ENCODE measurements at regions not wholly inside any gene's neighbourhood (a gene's known extent, or its start where the extent isn't known, plus 50 kb on each side); places are given as distances from the start of the nearest gene placed in this dataset.

DNA sequence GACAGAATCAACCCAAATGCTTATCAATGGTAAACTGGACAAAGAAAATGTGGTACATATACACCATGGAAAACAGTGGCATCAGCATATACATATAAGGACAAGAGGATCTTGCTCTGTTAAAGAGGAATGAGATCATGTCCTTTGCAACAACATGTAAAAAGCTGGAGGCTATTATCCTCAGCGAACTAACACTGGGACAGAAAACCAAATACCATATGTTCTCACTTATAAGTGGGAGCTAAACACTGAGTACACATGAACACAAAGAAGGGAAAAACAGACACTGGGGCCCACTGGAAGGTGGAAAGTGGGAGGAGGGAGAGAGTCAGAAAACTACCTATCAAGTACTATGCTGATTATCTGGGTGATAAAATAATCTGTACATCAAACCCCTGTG, 447.3 kb upstream of the MAF start:
- Histone ChIP-seq H3K27me3 (ENCODE audit: control insufficient read depth, insufficient read depth, low read length) (peaks cover 3% of the 10 kb centered on the region), H3K4me1 (ENCODE audit: control insufficient read depth, insufficient read depth, low read length) (no peaks in the 10 kb centered on the region), H3K4me3 (ENCODE audit: low read length) (no peak overlapping the region), H3K36me3 (ENCODE audit: control insufficient read depth, insufficient read depth, low read length) (no peaks in the 10 kb centered on the region), H3K27ac (ENCODE audit: low read length) (no peak overlapping the region), H3K9me3 (ENCODE audit: control insufficient read depth, insufficient read depth, low read length) (no peaks in the 10 kb centered on the region)
- DNase-seq (no peak), ATAC-seq (no peak)
- Mint-ChIP-seq H3K4me3 (no peak overlapping the region), H3K9me3 (no peaks in the 10 kb centered on the region), H3K27ac (no peak overlapping the region), H3K27me3 (ENCODE audit: low read depth in 2 of 2) (peaks cover 27 to 35% of the 10 kb centered on the region in 2 donors), H3K4me1 (no peaks in the 10 kb centered on the region), H3K36me3 (no peaks in the 10 kb centered on the region)
- no CpG with 5 or more reads among the region's 1 CpG for WGBS (ENCODE audit: insufficient coverage)
- intact Hi-C loops (cut with micrococcal nuclease) = no loop called here
- TF ChIP-seq, protein P1, sequence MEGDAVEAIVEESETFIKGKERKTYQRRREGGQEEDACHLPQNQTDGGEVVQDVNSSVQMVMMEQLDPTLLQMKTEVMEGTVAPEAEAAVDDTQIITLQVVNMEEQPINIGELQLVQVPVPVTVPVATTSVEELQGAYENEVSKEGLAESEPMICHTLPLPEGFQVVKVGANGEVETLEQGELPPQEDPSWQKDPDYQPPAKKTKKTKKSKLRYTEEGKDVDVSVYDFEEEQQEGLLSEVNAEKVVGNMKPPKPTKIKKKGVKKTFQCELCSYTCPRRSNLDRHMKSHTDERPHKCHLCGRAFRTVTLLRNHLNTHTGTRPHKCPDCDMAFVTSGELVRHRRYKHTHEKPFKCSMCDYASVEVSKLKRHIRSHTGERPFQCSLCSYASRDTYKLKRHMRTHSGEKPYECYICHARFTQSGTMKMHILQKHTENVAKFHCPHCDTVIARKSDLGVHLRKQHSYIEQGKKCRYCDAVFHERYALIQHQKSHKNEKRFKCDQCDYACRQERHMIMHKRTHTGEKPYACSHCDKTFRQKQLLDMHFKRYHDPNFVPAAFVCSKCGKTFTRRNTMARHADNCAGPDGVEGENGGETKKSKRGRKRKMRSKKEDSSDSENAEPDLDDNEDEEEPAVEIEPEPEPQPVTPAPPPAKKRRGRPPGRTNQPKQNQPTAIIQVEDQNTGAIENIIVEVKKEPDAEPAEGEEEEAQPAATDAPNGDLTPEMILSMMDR (IDR thresholded peaks at IDR 0.05) = no peak

DNA sequence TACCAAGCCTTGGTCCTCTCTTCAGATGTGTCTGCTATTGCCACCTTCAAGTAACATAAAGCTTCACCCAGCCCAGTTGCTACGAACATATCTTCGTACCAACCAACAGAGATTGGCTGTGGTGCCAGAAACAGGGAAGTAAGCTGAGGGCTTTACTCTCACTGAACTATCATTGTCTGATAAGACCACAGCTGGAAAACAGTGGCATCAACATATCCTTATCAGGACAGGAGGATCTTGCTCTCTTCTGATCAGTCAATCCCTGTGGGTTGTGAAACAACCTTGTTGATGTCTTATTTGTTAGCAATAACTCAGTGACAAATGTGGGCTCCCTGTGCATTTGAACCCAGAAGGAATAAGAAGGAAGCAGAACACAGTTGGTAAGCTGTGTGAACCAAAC, 446.3 kb upstream of the MAF start:
- Histone ChIP-seq H3K9me3 (ENCODE audit: control insufficient read depth, insufficient read depth, low read length) (no peaks in the 10 kb centered on the region), H3K27me3 (ENCODE audit: control insufficient read depth, insufficient read depth, low read length) (peaks cover 3% of the 10 kb centered on the region), H3K36me3 (ENCODE audit: control insufficient read depth, insufficient read depth, low read length) (no peaks in the 10 kb centered on the region), H3K4me1 (ENCODE audit: control insufficient read depth, insufficient read depth, low read length) (no peaks in the 10 kb centered on the region), H3K27ac (ENCODE audit: low read length) (no peak overlapping the region), H3K4me3 (ENCODE audit: low read length) (no peak overlapping the region)
- 91% methylated on average over 2 of the region's 2 CpGs for WGBS (ENCODE audit: insufficient coverage)
- DNase-seq (no peak), ATAC-seq (peak in 1 of 3 donors; percentile 24)
- no peaks in the 10 kb centered on the region for H3K9me3 Mint-ChIP-seq
- peaks cover 32 to 45% of the 10 kb centered on the region in 2 donors for H3K27me3 Mint-ChIP-seq (ENCODE audit: low read depth in 2 of 2)
- no peaks in the 10 kb centered on the region for H3K4me1 Mint-ChIP-seq
- H3K36me3 Mint-ChIP-seq = no peaks in the 10 kb centered on the region
- intact Hi-C loops (cut with micrococcal nuclease) = no loop called here
- no peak overlapping the region for H3K4me3 Mint-ChIP-seq
- TF ChIP-seq, protein P1 (IDR thresholded peaks at IDR 0.05) = no peak
- H3K27ac Mint-ChIP-seq = no peak overlapping the region

DNA sequence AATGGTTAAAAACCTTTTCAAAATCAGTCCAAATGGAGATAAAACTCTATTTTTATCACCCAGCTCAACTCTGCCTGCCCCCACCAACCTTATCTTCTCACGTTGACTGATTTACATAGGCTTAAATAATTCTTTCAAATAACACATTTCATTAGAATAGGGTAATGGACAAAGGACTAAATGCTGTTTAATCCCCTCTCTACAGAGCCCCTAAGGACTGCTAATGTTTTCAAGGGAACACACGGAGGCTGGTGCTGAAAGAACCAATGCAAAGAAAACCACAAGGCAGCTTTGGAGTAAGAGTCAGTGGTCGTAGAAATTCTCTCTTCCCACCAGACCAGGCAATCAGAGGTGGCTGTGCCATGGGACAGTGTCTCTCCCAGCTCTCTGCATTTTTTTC, 445.7 kb upstream of the MAF start:
- TF ChIP-seq, protein P1 (IDR thresholded peaks at IDR 0.05) = no peak
- intact Hi-C loops (cut with micrococcal nuclease) = no loop called here
- peaks cover 32 to 50% of the 10 kb centered on the region in 2 donors for H3K27me3 Mint-ChIP-seq (ENCODE audit: low read depth in 2 of 2)
- Histone ChIP-seq H3K36me3 (ENCODE audit: control insufficient read depth, insufficient read depth, low read length) (no peaks in the 10 kb centered on the region), H3K27me3 (ENCODE audit: control insufficient read depth, insufficient read depth, low read length) (peaks cover 3% of the 10 kb centered on the region), H3K9me3 (ENCODE audit: control insufficient read depth, insufficient read depth, low read length) (no peaks in the 10 kb centered on the region), H3K4me3 (ENCODE audit: low read length) (no peak overlapping the region), H3K27ac (ENCODE audit: low read length) (no peak overlapping the region), H3K4me1 (ENCODE audit: control insufficient read depth, insufficient read depth, low read length) (no peaks in the 10 kb centered on the region)
- WGBS (ENCODE audit: insufficient coverage) = 90% methylated on average over 2 of the region's 3 CpGs
- ATAC-seq (no peak), DNase-seq (no peak)
- H3K9me3 Mint-ChIP-seq = no peaks in the 10 kb centered on the region
- no peak overlapping the region for H3K27ac Mint-ChIP-seq
- no peak overlapping the region for H3K4me3 Mint-ChIP-seq
- H3K4me1 Mint-ChIP-seq = no peaks in the 10 kb centered on the region
- no peaks in the 10 kb centered on the region for H3K36me3 Mint-ChIP-seq

DNA sequence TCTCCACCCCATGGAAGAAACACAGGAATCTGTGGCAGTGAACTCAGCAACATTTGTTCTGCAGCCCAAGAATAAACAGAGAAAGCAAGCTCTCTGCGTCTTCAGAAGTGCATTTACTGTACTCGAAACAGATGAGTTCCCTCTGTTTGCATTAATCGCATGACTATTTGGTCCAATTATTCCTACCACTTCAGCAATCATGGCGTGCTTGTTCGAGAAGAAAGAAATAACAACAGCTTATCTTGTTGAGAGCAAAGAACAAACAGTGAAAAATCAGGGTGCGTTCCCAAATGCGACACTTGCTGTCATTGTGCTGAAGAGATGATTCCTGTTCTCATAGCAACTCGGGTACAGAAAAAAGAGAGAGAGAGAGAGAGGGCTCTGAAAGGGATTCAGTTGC, 445.3 kb upstream of the MAF start:
- intact Hi-C loops (cut with micrococcal nuclease) = no loop called here
- no peak overlapping the region for H3K4me3 ChIP-seq (ENCODE audit: low read length)
- ATAC-seq = no peak
- Mint-ChIP-seq H3K9me3 (no peaks in the 10 kb centered on the region), H3K36me3 (no peaks in the 10 kb centered on the region), H3K27ac (no peak overlapping the region), H3K4me1 (no peaks in the 10 kb centered on the region), H3K4me3 (no peak overlapping the region), H3K27me3 (ENCODE audit: low read depth in 2 of 2) (peaks cover 31 to 54% of the 10 kb centered on the region in 2 donors)
- no peak overlapping the region for H3K27ac ChIP-seq (ENCODE audit: low read length)
- H3K36me3 ChIP-seq (ENCODE audit: control insufficient read depth, insufficient read depth, low read length) = no peaks in the 10 kb centered on the region
- no peaks in the 10 kb centered on the region for H3K9me3 ChIP-seq (ENCODE audit: control insufficient read depth, insufficient read depth, low read length)
- H3K27me3 ChIP-seq (ENCODE audit: control insufficient read depth, insufficient read depth, low read length) = peaks cover 3% of the 10 kb centered on the region
- TF ChIP-seq, protein P1 (IDR thresholded peaks at IDR 0.05) = no peak
- 90% methylated on average over 7 of the region's 8 CpGs for WGBS (ENCODE audit: insufficient coverage)
- no peaks in the 10 kb centered on the region for H3K4me1 ChIP-seq (ENCODE audit: control insufficient read depth, insufficient read depth, low read length)
- DNase-seq = no peak
